ENCODE measurements at regions not wholly inside any gene's neighbourhood (a gene's known extent, or its start where the extent isn't known, plus 50 kb on each side); places are given as distances from the start of the nearest gene placed in this dataset.

DNA sequence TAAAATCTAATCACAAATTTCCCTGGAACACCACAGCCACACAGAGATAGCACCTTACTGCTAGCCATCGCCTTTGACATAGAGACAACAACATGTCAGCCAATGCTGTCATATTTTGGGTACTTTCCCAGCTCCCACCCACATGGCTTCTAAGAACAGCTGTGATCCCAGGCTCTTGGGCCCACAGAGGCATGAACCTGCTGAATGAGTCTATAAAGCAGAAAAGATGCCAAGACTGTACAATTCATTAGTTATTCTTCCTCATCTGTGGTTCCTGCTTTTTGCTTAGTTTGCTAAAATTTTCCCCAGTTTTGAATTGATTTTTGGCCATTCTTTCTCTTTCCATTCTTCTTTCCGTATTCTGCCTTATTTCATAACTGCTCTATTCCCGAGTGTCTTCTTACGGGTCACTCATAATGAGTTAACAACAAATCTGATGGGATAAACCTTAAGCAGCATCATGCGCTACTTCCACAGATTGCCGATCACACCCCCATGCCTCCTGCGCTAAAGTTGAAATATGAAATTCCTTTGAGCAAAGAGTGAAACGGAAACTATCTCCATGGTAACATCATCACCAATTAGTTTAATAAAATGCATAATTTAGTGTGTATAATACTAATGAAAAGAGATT is 327.3 kb upstream of the HSF2 start:
- 85 to 87% methylated on average over 8 of the region's 8 CpGs for WGBS, 2 experiments (ENCODE audit: low coverage in 1 of 2, low lambda C conversion rate in 2 of 2, missing lambda C conversion rate in 2 of 2)
- Histone ChIP-seq H4K20me1 (ENCODE audit: insufficient read depth) (no peaks in the 10 kb centered on the region), H3K79me2 (ENCODE audit: insufficient read depth) (no peaks in the 10 kb centered on the region), H3K9ac (no peak overlapping the region), H3K27me3 (replicated peaks; ENCODE audit: insufficient read depth) (no peaks in the 10 kb centered on the region), H3K36me3 (ENCODE audit: low read depth) (no peaks in the 10 kb centered on the region), H2AFZ (no peak overlapping the region), H3K27ac (no peak overlapping the region), H3K4me3 (no peak overlapping the region), H3K4me1 (ENCODE audit: insufficient read depth) (no peaks in the 10 kb centered on the region), H3F3A (ENCODE audit: insufficient read depth) (no peaks in the 10 kb centered on the region), H3K4me2 (ENCODE audit: unreplicated experiment) (no peak overlapping the region), H3K9me3 (ENCODE audit: low read depth) (no peaks in the 10 kb centered on the region), H3K9me2 (ENCODE audit: insufficient read depth) (no peaks in the 10 kb centered on the region)
- TF ChIP-seq EZH2phosphoT487 (IDR thresholded peaks at IDR 0.05; ENCODE audit: insufficient read depth, low read depth) (no peak), EZH2 (IDR thresholded peaks at IDR 0.05; ENCODE audit: insufficient read depth, poor library complexity, severe bottlenecking) (no peak)
- DNase-seq, result no peak
- in situ Hi-C loops (cut with MboI), result no loop called here

DNA sequence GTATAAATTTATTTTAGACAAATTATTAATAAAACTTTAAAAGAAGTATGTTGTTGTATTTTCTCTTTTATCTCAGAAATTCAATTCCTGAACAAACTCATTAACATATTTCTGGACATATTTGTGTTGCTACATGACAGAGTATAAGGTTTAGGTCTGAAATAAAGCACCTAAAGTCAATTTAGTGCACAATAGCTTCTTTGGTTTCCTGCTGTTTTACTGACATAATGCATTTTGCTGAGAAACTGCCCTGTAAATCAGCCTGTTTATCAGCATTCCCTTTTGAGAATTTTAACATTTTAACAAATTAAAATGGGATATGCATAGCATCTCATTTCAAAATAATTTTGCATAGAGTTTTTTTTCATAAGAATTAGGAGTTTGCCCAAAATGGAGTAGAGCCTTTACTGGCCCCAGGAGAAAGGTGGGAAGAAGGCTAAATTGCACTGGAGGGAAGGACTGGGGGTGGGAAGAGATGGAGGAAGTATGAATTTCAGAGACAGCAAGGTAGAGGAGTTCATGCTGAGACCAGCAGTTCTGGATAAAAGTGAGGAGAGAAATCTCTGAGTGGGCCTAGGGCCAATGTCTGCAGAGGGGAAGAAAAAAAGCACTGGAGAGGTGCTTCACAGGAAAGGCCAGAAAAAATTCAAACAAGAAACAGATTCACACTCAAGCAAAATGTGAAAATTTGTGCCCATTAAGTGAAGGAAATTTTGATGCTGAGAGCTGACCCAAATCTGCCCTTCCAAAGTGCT is 324.2 kb upstream of the HSF2 start:
- no peak overlapping the region for H3K9ac ChIP-seq
- H3K4me1 ChIP-seq (ENCODE audit: insufficient read depth), result no peaks in the 10 kb centered on the region
- no peaks in the 10 kb centered on the region for H3K9me3 ChIP-seq (ENCODE audit: low read depth)
- no peaks in the 10 kb centered on the region for H3K9me2 ChIP-seq (ENCODE audit: insufficient read depth)
- H4K20me1 ChIP-seq (ENCODE audit: insufficient read depth), result no peaks in the 10 kb centered on the region
- TF ChIP-seq EZH2 (IDR thresholded peaks at IDR 0.05; ENCODE audit: insufficient read depth, poor library complexity, severe bottlenecking) (no peak), EZH2phosphoT487 (IDR thresholded peaks at IDR 0.05; ENCODE audit: insufficient read depth, low read depth) (no peak)
- DNase-seq, result no peak
- no peak overlapping the region for H3K27ac ChIP-seq
- no peak overlapping the region for H3K4me3 ChIP-seq
- H3K36me3 ChIP-seq (ENCODE audit: low read depth), result no peaks in the 10 kb centered on the region
- in situ Hi-C loops (cut with MboI), result no loop called here
- no peaks in the 10 kb centered on the region for H3K27me3 ChIP-seq (replicated peaks; ENCODE audit: insufficient read depth)
- no peaks in the 10 kb centered on the region for H3K79me2 ChIP-seq (ENCODE audit: insufficient read depth)
- H2AFZ ChIP-seq, result no peak overlapping the region
- no peak overlapping the region for H3K4me2 ChIP-seq (ENCODE audit: unreplicated experiment)
- no peaks in the 10 kb centered on the region for H3F3A ChIP-seq (ENCODE audit: insufficient read depth)

DNA sequence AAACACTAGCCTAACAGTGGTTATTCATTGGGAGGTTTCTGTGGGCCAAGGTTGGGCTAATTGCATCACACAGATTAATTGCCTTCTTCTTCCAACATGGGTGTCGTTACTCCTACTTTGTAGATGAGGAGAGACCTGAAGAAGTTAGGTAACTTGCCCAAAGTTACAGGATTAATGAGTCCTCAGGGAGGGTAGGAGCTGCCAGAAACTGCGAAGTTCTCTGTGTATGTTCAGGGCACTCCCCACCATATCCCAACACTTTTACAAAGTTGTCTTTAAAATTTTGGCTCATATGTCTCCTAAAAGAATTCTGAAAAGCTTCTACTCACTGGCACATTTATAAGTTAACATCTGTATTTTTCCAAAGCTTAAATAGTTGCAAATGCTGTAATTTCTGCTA is 323.5 kb upstream of the HSF2 start:
- no peak overlapping the region for H3K4me3 ChIP-seq
- DNase-seq, result no peak
- in situ Hi-C loops (cut with MboI), result no loop called here
- H3K9me2 ChIP-seq (ENCODE audit: insufficient read depth), result no peaks in the 10 kb centered on the region
- H3K4me1 ChIP-seq (ENCODE audit: insufficient read depth), result no peaks in the 10 kb centered on the region
- H3K79me2 ChIP-seq (ENCODE audit: insufficient read depth), result no peaks in the 10 kb centered on the region
- H3K27me3 ChIP-seq (replicated peaks; ENCODE audit: insufficient read depth), result no peaks in the 10 kb centered on the region
- no peak for TF ChIP-seq EZH2phosphoT487 (IDR thresholded peaks at IDR 0.05; ENCODE audit: insufficient read depth, low read depth)
- no peak for TF ChIP-seq EZH2 (IDR thresholded peaks at IDR 0.05; ENCODE audit: insufficient read depth, poor library complexity, severe bottlenecking)
- no peak overlapping the region for H3K27ac ChIP-seq
- H3K36me3 ChIP-seq (ENCODE audit: low read depth), result no peaks in the 10 kb centered on the region
- WGBS, 2 experiments (ENCODE audit: low coverage in 1 of 2, low lambda C conversion rate in 2 of 2, missing lambda C conversion rate in 2 of 2), result 27 to 38% methylated on average over 2 of the region's 2 CpGs
- H3K4me2 ChIP-seq (ENCODE audit: unreplicated experiment), result no peak overlapping the region
- no peaks in the 10 kb centered on the region for H3K9me3 ChIP-seq (ENCODE audit: low read depth)
- H2AFZ ChIP-seq, result no peak overlapping the region
- H3F3A ChIP-seq (ENCODE audit: insufficient read depth), result no peaks in the 10 kb centered on the region
- no peak overlapping the region for H3K9ac ChIP-seq
- no peaks in the 10 kb centered on the region for H4K20me1 ChIP-seq (ENCODE audit: insufficient read depth)

DNA sequence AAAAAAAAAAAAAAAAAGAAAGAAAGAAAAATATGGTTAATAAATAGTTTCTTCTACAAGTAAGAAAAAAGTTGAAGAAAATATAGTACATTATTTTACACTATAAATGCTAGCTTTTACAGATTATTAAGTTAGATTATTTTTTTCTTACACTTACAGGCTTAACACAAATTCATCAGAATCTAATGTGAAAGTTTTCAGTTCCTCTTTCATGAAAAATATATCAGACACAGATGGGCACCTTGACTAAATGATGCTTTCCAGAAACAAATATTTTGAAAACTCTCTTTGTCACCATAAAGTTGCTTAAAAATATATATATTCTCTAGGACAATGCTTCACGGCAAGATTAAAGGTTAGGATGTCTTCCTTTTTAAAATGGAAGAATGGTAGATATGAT is 321.8 kb upstream of the HSF2 start:
- Histone ChIP-seq H3K9me2 (ENCODE audit: insufficient read depth) (no peaks in the 10 kb centered on the region), H4K20me1 (ENCODE audit: insufficient read depth) (no peaks in the 10 kb centered on the region), H3K27ac (no peak overlapping the region), H3K36me3 (ENCODE audit: low read depth) (no peaks in the 10 kb centered on the region), H2AFZ (no peak overlapping the region), H3K9ac (no peak overlapping the region), H3K4me3 (no peak overlapping the region), H3K27me3 (replicated peaks; ENCODE audit: insufficient read depth) (no peaks in the 10 kb centered on the region), H3K4me2 (ENCODE audit: unreplicated experiment) (no peak overlapping the region), H3K79me2 (ENCODE audit: insufficient read depth) (no peaks in the 10 kb centered on the region), H3K4me1 (ENCODE audit: insufficient read depth) (no peaks in the 10 kb centered on the region), H3F3A (ENCODE audit: insufficient read depth) (no peaks in the 10 kb centered on the region), H3K9me3 (ENCODE audit: low read depth) (no peaks in the 10 kb centered on the region)
- in situ Hi-C loops (cut with MboI), result no loop called here
- 70 to 75% methylated on average over 1 of the region's 1 CpG for WGBS, 2 experiments (ENCODE audit: low coverage in 1 of 2, low lambda C conversion rate in 2 of 2, missing lambda C conversion rate in 2 of 2)
- TF ChIP-seq EZH2 (IDR thresholded peaks at IDR 0.05; ENCODE audit: insufficient read depth, poor library complexity, severe bottlenecking), result no peak
- TF ChIP-seq EZH2phosphoT487 (IDR thresholded peaks at IDR 0.05; ENCODE audit: insufficient read depth, low read depth), result no peak
- no peak for DNase-seq
